Hepatocyte (in vitro differentiated cells): ENCODE measurements at regions not wholly inside any gene's neighbourhood (a gene's known extent, or its start where the extent isn't known, plus 50 kb on each side); places are given as distances from the start of the nearest gene placed in this dataset.

Experiments used
- EZH2 ChIP-seq: fragments of 200-600 bp; sonication (generic); IDR thresholded peaks from 2 replicates; pipeline ENCODE4 v1.6.1; 2016; ENCODE audit warnings: antibody characterized with exemption, mild to moderate bottlenecking, borderline replicate concordance
- EZH2phosphoT487 ChIP-seq: fragments of 200-600 bp; sonication (generic); IDR thresholded peaks from one replicate; pipeline ENCODE4 v1.6.1; 2018; ENCODE audit warnings: antibody characterized with exemption, mild to moderate bottlenecking, low read depth, moderate library complexity; ENCODE audit not compliant: unreplicated experiment, severe bottlenecking
- TF ChIP-seq, protein P1 (sequence below): fragments of 200-600 bp; sonication (generic); IDR thresholded peaks from 2 replicates; pipeline ENCODE4 v1.5.1; 2016; ENCODE audit warnings: antibody characterized with exemption, mild to moderate bottlenecking; ENCODE audit not compliant: poor library complexity

DNA sequence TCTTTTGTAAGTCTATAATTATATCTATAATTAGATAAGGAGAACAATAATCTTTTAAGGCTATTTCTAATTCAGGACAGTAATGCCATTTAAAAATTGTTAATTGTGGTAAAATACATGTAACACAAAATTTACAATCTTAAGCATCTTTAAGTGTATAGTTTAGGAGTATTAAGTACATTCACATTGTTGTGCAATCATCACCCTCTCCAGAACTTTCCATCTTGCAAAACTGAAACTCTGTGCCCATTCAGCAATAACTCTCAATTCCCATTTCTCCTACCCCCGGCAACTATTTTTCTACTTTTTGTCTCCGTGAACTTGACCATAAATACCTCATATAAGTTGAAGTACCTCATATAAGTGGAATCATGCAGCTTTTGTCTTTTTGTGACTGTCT, 93.9 kb upstream of the KCNA3 start:
- TF ChIP-seq, protein P1, sequence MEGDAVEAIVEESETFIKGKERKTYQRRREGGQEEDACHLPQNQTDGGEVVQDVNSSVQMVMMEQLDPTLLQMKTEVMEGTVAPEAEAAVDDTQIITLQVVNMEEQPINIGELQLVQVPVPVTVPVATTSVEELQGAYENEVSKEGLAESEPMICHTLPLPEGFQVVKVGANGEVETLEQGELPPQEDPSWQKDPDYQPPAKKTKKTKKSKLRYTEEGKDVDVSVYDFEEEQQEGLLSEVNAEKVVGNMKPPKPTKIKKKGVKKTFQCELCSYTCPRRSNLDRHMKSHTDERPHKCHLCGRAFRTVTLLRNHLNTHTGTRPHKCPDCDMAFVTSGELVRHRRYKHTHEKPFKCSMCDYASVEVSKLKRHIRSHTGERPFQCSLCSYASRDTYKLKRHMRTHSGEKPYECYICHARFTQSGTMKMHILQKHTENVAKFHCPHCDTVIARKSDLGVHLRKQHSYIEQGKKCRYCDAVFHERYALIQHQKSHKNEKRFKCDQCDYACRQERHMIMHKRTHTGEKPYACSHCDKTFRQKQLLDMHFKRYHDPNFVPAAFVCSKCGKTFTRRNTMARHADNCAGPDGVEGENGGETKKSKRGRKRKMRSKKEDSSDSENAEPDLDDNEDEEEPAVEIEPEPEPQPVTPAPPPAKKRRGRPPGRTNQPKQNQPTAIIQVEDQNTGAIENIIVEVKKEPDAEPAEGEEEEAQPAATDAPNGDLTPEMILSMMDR: no peak
- no peak for TF ChIP-seq EZH2
- no peak for TF ChIP-seq EZH2phosphoT487
